ENCODE measurements at regions not wholly inside any gene's neighbourhood (a gene's known extent, or its start where the extent isn't known, plus 50 kb on each side); places are given as distances from the start of the nearest gene placed in this dataset.

- no peak for TF ChIP-seq EZH2 (IDR thresholded peaks at IDR 0.05; ENCODE audit: borderline replicate concordance, low read length)
- TF ChIP-seq, protein P1, sequence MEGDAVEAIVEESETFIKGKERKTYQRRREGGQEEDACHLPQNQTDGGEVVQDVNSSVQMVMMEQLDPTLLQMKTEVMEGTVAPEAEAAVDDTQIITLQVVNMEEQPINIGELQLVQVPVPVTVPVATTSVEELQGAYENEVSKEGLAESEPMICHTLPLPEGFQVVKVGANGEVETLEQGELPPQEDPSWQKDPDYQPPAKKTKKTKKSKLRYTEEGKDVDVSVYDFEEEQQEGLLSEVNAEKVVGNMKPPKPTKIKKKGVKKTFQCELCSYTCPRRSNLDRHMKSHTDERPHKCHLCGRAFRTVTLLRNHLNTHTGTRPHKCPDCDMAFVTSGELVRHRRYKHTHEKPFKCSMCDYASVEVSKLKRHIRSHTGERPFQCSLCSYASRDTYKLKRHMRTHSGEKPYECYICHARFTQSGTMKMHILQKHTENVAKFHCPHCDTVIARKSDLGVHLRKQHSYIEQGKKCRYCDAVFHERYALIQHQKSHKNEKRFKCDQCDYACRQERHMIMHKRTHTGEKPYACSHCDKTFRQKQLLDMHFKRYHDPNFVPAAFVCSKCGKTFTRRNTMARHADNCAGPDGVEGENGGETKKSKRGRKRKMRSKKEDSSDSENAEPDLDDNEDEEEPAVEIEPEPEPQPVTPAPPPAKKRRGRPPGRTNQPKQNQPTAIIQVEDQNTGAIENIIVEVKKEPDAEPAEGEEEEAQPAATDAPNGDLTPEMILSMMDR (IDR thresholded peaks at IDR 0.05; ENCODE audit: low read length) = no peak
These were observed 448.5 kb downstream of the MAT2B start for GRCh38 chr5:163953901-163954300.
